Medulla oblongata (tissue), 1 donor: ENCODE measurements at regions not wholly inside any gene's neighbourhood (a gene's known extent, or its start where the extent isn't known, plus 50 kb on each side); places are given as distances from the start of the nearest gene placed in this dataset.
A peak's percentile ranks its signal among the peaks of the same experiment; 100 is the strongest.

ENCODE experiments used
- DNase-seq: peaks from one replicate; pipeline ENCODE4 v3.0.0-alpha.2; 2015; ENCODE audit errors: extremely low spot score

- no peak for DNase-seq
Observed at GRCh38 chr3:83092521-83093221, 1331.2 kb upstream of the GBE1 start.

GRCh38 chr3:83076041-83076440 is 1314.6 kb upstream of the GBE1 start:
- no peak for DNase-seq

GRCh38 chr3:83074485-83074884 is 1313.0 kb upstream of the GBE1 start:
- no peak for DNase-seq

GRCh38 chr3:83065851-83066460 is 1304.5 kb upstream of the GBE1 start:
- DNase-seq, result no peak

- no peak for DNase-seq
Observed at GRCh38 chr3:83063446-83063845, 1302.0 kb upstream of the GBE1 start.

- no peak for DNase-seq
Observed at GRCh38 chr3:83048556-83048955, 1287.1 kb upstream of the GBE1 start.

- no peak for DNase-seq
Observed at GRCh38 chr3:83039422-83039821, 1278.0 kb upstream of the GBE1 start.

- DNase-seq, result no peak
Observed at GRCh38 chr3:83035704-83036010, 1274.2 kb upstream of the GBE1 start.

GRCh38 chr3:83034806-83035703 is 1273.6 kb upstream of the GBE1 start:
- DNase-seq, result no peak

- no peak for DNase-seq
Observed at GRCh38 chr3:83033133-83033532, 1271.7 kb upstream of the GBE1 start.

GRCh38 chr3:83023086-83023485 is 1261.6 kb upstream of the GBE1 start:
- DNase-seq, result no peak

- no peak for DNase-seq
Observed at GRCh38 chr3:83011481-83011880, 1250.0 kb upstream of the GBE1 start.

- DNase-seq, result no peak
Observed at GRCh38 chr3:83003917-83004316, 1242.5 kb upstream of the GBE1 start.

GRCh38 chr3:83002869-83003445 is 1241.5 kb upstream of the GBE1 start:
- DNase-seq, result no peak

- DNase-seq, result no peak
Observed at GRCh38 chr3:82999777-83000176, 1238.3 kb upstream of the GBE1 start.

GRCh38 chr3:82978368-82978767 is 1216.9 kb upstream of the GBE1 start:
- DNase-seq, result no peak

GRCh38 chr3:82977871-82978270 is 1216.4 kb upstream of the GBE1 start:
- DNase-seq, result no peak

- DNase-seq, result peak; percentile 5
Observed at GRCh38 chr3:82973791-82974190, 1212.3 kb upstream of the GBE1 start.

GRCh38 chr3:82960379-82960778 is 1198.9 kb upstream of the GBE1 start:
- DNase-seq, result no peak

- no peak for DNase-seq
Observed at GRCh38 chr3:82957696-82958095, 1196.3 kb upstream of the GBE1 start.

GRCh38 chr3:82957079-82957478 is 1195.6 kb upstream of the GBE1 start:
- DNase-seq, result no peak

- DNase-seq, result no peak
Observed at GRCh38 chr3:82954486-82954885, 1193.0 kb upstream of the GBE1 start.

GRCh38 chr3:82942041-82942440 is 1180.6 kb upstream of the GBE1 start:
- DNase-seq, result no peak
